Gastrocnemius medialis (tissue), 4 donors: ENCODE measurements at regions not wholly inside any gene's neighbourhood (a gene's known extent, or its start where the extent isn't known, plus 50 kb on each side); places are given as distances from the start of the nearest gene placed in this dataset.

ENCODE experiments used
- CTCF ChIP-seq, 5 experiments: fragments of 450-650 bp in 3 of 5; fragments of 200-600 bp in 2 of 5; sonication (generic) in 2 of 5; IDR thresholded peaks in 4 of 5; conservative IDR thresholded peaks in 1 of 5; 1 replicate in 4 of 5; 2 replicates in 1 of 5; pipeline ENCODE4 v1.5.1; 2016 to 2019; ENCODE audit warnings: antibody characterized with exemption in 5 of 5, mild to moderate bottlenecking in 3 of 5, moderate library complexity in 3 of 5
- POLR2A ChIP-seq, 2 donors: fragments of 450-650 bp; IDR thresholded peaks; one replicate each; pipeline ENCODE4 v1.6.1; 2017; ENCODE audit warnings: antibody characterized with exemption in 2 of 2, mild to moderate bottlenecking in 2 of 2, moderate library complexity in 2 of 2

GRCh38 chr1:4107291-4107690 lies 207.2 kb upstream of the C1orf174 start:
- TF ChIP-seq CTCF (IDR thresholded peaks at IDR 0.05 in 4 of 5, conservative IDR thresholded peaks at IDR 0.05 in 1 of 5): no peak
- no peak for TF ChIP-seq POLR2A (IDR thresholded peaks at IDR 0.05)
